Bronchial epithelial cell (primary cell): ENCODE measurements at regions not wholly inside any gene's neighbourhood (a gene's known extent, or its start where the extent isn't known, plus 50 kb on each side); places are given as distances from the start of the nearest gene placed in this dataset.
A peak's percentile ranks its signal among the peaks of the same experiment; 100 is the strongest.

Source experiments
- DNase-seq: peaks from one replicate; pipeline ENCODE4 v3.0.0-alpha.2; 2010; ENCODE audit warnings: low read depth
- FAIRE-seq: peaks from 2 replicates; lab custom pipeline; 2011; peaks lifted over from hg19 to GRCh38; lab: Jason Lieb, UNC
- H3K27me3 ChIP-seq: 2 replicates; pipeline ENCODE4 v1.5.1; 2011; ENCODE audit warnings: low read length; ENCODE audit not compliant: control insufficient read depth, insufficient read depth
- H3K36me3 ChIP-seq: 2 replicates; pipeline ENCODE4 v1.5.1; 2011; ENCODE audit warnings: low read length; ENCODE audit not compliant: control insufficient read depth, insufficient read depth
- H3K4me3 ChIP-seq: 2 replicates; pipeline ENCODE4 v1.5.1; 2011; ENCODE audit warnings: mild to moderate bottlenecking, low read depth, low read length, control low read depth
- TF ChIP-seq, protein P1 (sequence below): IDR thresholded peaks from 2 replicates; pipeline ENCODE4 v1.5.1; 2011; ENCODE audit warnings: mild to moderate bottlenecking, moderate library complexity, low read length, control low read depth, inconsistent platforms; ENCODE audit not compliant: insufficient read depth, severe bottlenecking

DNA sequence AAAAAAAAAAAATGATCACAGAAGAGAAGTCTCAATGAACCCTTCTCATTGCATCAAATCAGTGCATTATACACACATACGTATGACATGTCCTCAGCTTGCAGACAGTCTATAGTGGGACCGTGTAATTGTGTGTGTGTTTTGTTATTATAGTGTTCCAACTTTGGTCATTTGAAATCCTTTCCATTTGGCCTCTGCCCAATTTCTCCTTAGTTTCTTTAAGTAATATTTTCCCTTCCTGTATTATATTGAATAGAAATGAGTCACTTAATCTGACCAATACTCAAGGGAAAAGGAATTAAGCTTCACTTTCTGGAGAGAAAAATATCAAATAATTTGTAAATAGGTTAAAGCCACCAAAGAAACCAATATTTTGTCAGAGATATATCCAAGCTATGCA lies 415.5 kb upstream of the SORCS1 start:
- H3K27me3 ChIP-seq = no peaks in the 10 kb centered on the region
- TF ChIP-seq, protein P1, sequence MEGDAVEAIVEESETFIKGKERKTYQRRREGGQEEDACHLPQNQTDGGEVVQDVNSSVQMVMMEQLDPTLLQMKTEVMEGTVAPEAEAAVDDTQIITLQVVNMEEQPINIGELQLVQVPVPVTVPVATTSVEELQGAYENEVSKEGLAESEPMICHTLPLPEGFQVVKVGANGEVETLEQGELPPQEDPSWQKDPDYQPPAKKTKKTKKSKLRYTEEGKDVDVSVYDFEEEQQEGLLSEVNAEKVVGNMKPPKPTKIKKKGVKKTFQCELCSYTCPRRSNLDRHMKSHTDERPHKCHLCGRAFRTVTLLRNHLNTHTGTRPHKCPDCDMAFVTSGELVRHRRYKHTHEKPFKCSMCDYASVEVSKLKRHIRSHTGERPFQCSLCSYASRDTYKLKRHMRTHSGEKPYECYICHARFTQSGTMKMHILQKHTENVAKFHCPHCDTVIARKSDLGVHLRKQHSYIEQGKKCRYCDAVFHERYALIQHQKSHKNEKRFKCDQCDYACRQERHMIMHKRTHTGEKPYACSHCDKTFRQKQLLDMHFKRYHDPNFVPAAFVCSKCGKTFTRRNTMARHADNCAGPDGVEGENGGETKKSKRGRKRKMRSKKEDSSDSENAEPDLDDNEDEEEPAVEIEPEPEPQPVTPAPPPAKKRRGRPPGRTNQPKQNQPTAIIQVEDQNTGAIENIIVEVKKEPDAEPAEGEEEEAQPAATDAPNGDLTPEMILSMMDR = no peak
- no peaks in the 10 kb centered on the region for H3K36me3 ChIP-seq
- FAIRE-seq (no peak), DNase-seq (no peak)
- no peak overlapping the region for H3K4me3 ChIP-seq

DNA sequence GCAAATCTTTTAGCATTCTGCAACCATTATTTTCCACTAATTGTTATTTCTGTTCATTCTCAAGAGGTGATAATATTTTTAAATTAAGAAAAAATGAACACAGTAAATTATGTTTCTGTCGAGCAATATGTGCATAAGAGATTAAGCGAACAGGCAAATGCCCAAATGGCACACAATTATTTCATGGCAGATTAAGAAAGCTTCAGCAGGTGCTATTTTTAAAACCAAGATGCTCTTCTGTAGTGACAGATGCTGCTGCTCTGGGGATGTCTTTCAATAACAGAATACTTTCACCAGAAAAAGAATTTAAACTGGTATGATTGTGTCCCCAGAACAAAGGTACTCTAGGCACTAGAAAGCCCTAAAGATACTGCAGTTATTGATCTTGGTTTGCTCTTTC lies 412.7 kb upstream of the SORCS1 start:
- Histone ChIP-seq H3K36me3 (no peaks in the 10 kb centered on the region), H3K4me3 (no peak overlapping the region), H3K27me3 (no peaks in the 10 kb centered on the region)
- FAIRE-seq (no peak), DNase-seq (no peak)
- TF ChIP-seq, protein P1 = no peak

DNA sequence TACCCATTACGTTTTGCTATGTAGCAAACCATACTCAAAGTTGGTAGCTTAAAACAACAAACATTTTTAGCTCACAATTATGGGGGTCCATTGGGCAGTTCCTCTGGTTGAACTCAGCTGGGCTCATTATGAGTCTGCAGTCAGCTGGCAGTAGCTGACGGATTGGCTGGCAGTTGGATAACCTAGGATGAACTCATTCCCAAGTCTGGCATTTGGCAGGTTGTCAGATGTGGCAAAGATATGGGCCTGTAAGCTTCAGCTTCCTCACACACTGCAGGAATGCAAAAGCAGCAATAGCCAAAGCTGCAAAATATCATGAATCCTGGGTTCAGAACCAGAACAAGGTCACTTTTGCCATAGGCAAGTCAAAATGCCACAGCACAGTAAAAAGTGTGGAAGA lies 412.2 kb upstream of the SORCS1 start:
- H3K36me3 ChIP-seq = no peaks in the 10 kb centered on the region
- FAIRE-seq = no peak
- no peaks in the 10 kb centered on the region for H3K27me3 ChIP-seq
- no peak overlapping the region for H3K4me3 ChIP-seq
- TF ChIP-seq, protein P1 = no peak
- peak; percentile 38 for DNase-seq

DNA sequence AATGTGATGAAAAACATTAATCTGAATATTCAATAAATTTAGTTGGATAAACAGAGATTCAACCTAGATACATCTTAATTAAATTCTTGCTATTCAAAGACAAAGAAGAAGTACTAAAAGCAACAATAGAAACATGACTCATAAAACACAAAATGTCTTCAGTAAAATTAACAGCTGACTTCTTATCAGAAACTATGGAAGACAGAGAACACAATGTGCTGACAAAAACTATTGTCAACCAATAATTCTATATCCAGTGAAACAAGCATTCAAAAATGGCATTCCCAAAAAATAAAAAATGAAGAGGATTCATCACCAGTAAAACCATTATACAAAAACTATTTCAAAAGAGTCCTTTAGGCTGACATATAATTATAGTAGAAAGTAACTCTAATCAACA lies 400.5 kb upstream of the SORCS1 start:
- no peak for FAIRE-seq

DNA sequence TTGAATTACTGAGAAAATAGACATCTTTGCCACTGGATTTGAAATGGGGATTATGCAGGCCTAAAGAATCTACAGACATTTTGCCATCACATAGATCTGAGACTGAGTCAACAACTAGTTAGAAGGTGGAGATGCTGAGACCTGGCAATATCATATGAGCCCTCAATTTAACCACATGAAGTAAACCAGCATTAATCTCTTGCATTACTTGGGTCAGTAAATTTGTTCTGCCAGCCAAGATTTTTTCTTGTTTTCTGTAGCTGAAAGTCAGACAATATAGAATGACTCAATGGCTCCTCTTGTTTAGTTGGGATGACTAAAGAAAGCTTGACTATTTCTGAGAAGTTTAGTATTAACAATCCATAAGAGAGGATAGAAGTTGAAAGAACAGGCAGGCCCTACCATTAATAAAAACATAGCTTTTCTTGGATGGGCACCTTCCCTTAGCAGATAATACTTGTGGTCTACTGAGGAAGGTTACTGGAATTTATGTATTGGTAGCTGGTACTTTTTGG lies 396.7 kb upstream of the SORCS1 start:
- TF ChIP-seq, protein P1 = no peak
- no peaks in the 10 kb centered on the region for H3K36me3 ChIP-seq
- H3K4me3 ChIP-seq = no peak overlapping the region
- H3K27me3 ChIP-seq = no peaks in the 10 kb centered on the region
- FAIRE-seq (no peak), DNase-seq (peak; percentile 30)

More for the DNA sequence above, 400.5 kb upstream of the SORCS1 start:
- TF ChIP-seq, protein P1 = no peak
- Histone ChIP-seq H3K36me3 (no peaks in the 10 kb centered on the region), H3K4me3 (no peak overlapping the region), H3K27me3 (no peaks in the 10 kb centered on the region)
- no peak for DNase-seq

DNA sequence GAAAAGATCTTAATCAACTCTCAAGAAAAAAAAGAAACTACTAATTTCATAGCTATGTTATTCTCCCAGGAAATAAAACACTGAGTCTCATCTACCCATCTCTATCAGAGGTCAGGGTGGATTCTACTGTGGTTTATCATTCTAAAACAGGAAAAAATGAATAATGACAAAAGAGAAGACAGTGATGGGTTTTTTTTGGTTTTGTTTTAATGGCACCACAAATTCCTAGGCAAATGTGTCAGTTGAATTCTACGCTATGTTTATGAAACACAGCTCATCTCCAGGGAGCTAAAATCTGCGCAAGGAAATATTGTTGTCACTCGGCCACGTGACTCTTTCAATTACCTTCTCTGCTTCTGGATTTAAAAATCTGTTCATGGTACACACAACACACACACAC lies 393.4 kb upstream of the SORCS1 start:
- no peak overlapping the region for H3K4me3 ChIP-seq
- FAIRE-seq (no peak), DNase-seq (no peak)
- TF ChIP-seq, protein P1 = no peak
- H3K27me3 ChIP-seq = no peaks in the 10 kb centered on the region
- no peaks in the 10 kb centered on the region for H3K36me3 ChIP-seq
